ENCODE measurements at regions not wholly inside any gene's neighbourhood (a gene's known extent, or its start where the extent isn't known, plus 50 kb on each side); places are given as distances from the start of the nearest gene placed in this dataset.

DNA sequence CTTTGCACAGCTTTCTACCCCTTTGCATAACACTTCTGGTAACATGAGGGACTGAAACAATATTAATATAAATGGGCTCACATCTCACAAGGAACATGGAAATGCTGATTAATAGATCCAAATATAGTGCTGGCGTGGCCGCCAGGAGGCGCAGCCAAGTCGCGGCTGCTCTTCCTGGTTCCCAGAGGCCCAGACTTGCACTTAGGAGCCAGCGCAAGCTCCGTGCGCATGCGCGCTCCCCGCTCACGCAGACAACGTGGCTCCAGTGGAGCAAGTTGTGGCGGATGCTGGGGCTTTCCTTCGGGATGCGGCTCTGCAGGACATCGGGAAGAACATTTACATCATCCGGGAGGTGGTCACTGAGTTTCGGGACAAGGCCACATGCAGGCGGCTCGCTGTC is 318.3 kb upstream of the SLC7A11 start:
- H2AFZ ChIP-seq = no peak overlapping the region
- H3K4me1 ChIP-seq = no peaks in the 10 kb centered on the region
- no peak overlapping the region for H3K4me2 ChIP-seq (ENCODE audit: low read length)
- H3K79me2 ChIP-seq = no peaks in the 10 kb centered on the region
- H3K4me3 ChIP-seq (ENCODE audit: low read depth, low read length) = no peak overlapping the region
- no peaks in the 10 kb centered on the region for H3K27me3 ChIP-seq (ENCODE audit: control insufficient read depth, insufficient read depth, low read length)
- H3K9me3 ChIP-seq (ENCODE audit: control insufficient read depth, low read length) = no peaks in the 10 kb centered on the region
- TF ChIP-seq, protein P1, sequence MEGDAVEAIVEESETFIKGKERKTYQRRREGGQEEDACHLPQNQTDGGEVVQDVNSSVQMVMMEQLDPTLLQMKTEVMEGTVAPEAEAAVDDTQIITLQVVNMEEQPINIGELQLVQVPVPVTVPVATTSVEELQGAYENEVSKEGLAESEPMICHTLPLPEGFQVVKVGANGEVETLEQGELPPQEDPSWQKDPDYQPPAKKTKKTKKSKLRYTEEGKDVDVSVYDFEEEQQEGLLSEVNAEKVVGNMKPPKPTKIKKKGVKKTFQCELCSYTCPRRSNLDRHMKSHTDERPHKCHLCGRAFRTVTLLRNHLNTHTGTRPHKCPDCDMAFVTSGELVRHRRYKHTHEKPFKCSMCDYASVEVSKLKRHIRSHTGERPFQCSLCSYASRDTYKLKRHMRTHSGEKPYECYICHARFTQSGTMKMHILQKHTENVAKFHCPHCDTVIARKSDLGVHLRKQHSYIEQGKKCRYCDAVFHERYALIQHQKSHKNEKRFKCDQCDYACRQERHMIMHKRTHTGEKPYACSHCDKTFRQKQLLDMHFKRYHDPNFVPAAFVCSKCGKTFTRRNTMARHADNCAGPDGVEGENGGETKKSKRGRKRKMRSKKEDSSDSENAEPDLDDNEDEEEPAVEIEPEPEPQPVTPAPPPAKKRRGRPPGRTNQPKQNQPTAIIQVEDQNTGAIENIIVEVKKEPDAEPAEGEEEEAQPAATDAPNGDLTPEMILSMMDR (IDR thresholded peaks at IDR 0.05) = no peak
- no peaks in the 10 kb centered on the region for H3K36me3 ChIP-seq (ENCODE audit: control insufficient read depth, insufficient read depth, low read length)
- no peak overlapping the region for H3K9ac ChIP-seq
- no peak overlapping the region for H3K27ac ChIP-seq

DNA sequence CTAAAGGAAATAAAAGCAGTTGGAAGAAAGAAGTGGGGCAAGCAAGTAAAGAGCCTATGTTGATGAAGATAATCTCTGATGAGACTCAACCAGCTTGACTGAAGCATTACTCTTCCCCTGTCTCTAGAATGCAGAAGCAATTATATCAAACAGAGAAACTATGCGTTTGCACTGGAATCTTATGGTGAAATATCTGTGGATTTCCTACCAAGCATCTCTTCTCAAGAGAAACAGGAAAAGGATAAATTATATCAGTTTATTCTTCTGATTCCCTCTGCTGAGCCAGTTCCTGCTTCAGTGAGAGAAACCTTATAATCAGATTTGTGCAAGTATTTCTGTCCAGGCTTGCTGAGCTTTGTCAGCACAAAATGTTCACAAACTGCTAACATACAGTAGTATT is 316.7 kb upstream of the SLC7A11 start:
- H3K4me1 ChIP-seq = no peaks in the 10 kb centered on the region

DNA sequence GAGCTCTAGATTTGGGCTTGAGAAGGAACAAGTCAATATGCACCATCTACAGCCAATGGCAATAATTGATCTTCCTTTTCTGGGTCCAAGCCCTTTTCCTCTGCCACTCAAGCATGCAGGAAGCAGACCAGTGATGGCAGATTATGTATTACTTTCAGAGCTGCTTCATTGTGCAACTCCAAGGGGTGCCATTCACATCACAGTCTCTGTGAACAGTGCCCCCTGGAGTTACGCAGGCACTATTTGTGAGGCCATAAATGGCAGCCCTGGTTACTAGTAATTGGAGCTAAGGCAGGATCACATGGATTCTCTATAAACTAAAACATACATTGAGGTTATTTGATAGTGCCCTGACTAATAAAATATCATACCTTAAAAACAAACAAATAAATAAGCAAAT is 313.4 kb upstream of the SLC7A11 start:
- H3K4me2 ChIP-seq (ENCODE audit: low read length) = no peak overlapping the region
- no peaks in the 10 kb centered on the region for H3K9me3 ChIP-seq (ENCODE audit: control insufficient read depth, low read length)
- no peak overlapping the region for H2AFZ ChIP-seq
- no peaks in the 10 kb centered on the region for H3K36me3 ChIP-seq (ENCODE audit: control insufficient read depth, insufficient read depth, low read length)
- H3K4me3 ChIP-seq (ENCODE audit: low read depth, low read length) = no peak overlapping the region
- no peak overlapping the region for H3K27ac ChIP-seq
- H3K79me2 ChIP-seq = no peaks in the 10 kb centered on the region
- no peaks in the 10 kb centered on the region for H3K4me1 ChIP-seq
- no peaks in the 10 kb centered on the region for H3K27me3 ChIP-seq (ENCODE audit: control insufficient read depth, insufficient read depth, low read length)
- H3K9ac ChIP-seq = no peak overlapping the region
- TF ChIP-seq, protein P1 (IDR thresholded peaks at IDR 0.05) = no peak

More for the DNA sequence above, 316.7 kb upstream of the SLC7A11 start:
- H3K36me3 ChIP-seq (ENCODE audit: control insufficient read depth, insufficient read depth, low read length) = no peaks in the 10 kb centered on the region
- no peaks in the 10 kb centered on the region for H3K79me2 ChIP-seq
- no peak overlapping the region for H3K9ac ChIP-seq
- TF ChIP-seq, protein P1 (IDR thresholded peaks at IDR 0.05) = no peak
- no peaks in the 10 kb centered on the region for H3K27me3 ChIP-seq (ENCODE audit: control insufficient read depth, insufficient read depth, low read length)
- no peak overlapping the region for H3K4me3 ChIP-seq (ENCODE audit: low read depth, low read length)
- no peak overlapping the region for H3K27ac ChIP-seq
- H3K4me2 ChIP-seq (ENCODE audit: low read length) = no peak overlapping the region
- H3K9me3 ChIP-seq (ENCODE audit: control insufficient read depth, low read length) = no peaks in the 10 kb centered on the region
- no peak overlapping the region for H2AFZ ChIP-seq

DNA sequence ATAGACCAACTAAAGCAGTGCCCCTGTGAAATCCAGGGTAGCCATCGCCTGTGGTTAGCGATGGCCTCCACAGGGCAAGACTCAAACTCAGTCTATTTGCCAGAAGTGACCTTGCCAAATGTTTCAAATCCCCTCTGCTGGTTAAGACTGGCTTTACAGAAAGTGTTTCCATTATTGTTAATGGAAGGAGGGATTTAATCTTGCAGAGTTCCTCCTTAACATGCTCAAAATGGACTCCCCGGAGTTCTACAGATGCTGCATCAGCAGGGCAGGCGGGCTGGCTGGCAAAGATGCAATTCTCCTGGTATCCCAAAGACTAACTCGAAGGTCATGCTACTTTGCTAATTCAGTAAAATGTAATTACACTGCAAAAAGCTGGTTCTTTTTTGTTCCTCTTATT is 313.0 kb upstream of the SLC7A11 start:
- TF ChIP-seq, protein P1 (IDR thresholded peaks at IDR 0.05) = no peak
- H3K4me2 ChIP-seq (ENCODE audit: low read length) = no peak overlapping the region
- no peak overlapping the region for H2AFZ ChIP-seq
- no peaks in the 10 kb centered on the region for H3K4me1 ChIP-seq
- H3K27me3 ChIP-seq (ENCODE audit: control insufficient read depth, insufficient read depth, low read length) = no peaks in the 10 kb centered on the region
- no peaks in the 10 kb centered on the region for H3K36me3 ChIP-seq (ENCODE audit: control insufficient read depth, insufficient read depth, low read length)
- no peaks in the 10 kb centered on the region for H3K9me3 ChIP-seq (ENCODE audit: control insufficient read depth, low read length)
- H3K79me2 ChIP-seq = no peaks in the 10 kb centered on the region
- no peak overlapping the region for H3K9ac ChIP-seq
- no peak overlapping the region for H3K27ac ChIP-seq
- no peak overlapping the region for H3K4me3 ChIP-seq (ENCODE audit: low read depth, low read length)

DNA sequence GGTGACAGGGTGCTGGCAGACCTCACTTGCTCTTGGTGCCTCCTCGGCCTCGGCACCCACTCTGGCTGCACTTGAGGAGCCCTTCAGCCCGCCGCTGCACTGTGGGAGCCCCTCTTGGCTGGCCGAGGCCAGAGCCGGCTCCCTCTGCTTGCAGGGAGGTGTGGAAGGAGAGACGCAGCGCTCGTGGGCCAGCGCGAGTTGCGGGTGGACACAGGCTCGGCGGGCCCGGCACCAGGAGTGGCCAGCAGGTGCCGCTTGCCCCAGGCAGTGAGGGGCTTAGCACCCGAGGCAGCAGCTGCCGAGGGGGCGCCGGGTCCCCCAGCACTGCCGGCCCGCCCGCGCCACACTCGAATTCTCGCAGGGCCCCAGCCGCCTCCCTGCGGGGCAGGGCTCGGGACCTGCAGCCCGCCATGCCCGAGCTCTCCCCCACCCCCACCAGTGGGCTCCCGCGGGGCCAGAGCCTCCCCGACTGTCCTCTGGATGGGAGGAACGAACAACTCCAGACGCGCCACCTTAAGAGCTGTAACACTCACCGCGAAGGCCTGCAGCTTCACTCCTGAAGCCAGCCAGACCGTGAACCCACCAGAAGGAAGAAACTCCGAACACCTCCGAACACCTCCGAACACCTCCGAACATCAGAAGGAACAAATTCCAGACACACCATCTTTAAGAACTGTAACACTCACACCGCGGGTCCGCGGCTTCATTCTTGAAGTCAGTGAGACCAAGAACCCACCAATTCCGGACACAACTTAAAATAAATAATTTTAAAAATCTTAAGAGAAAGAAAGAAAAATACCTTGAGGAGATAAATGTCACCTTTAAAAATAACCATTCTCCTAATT is 311.1 kb upstream of the SLC7A11 start:
- Histone ChIP-seq H3K36me3 (ENCODE audit: control insufficient read depth, insufficient read depth, low read length) (no peaks in the 10 kb centered on the region), H3K9ac (no peak overlapping the region), H3K27me3 (ENCODE audit: control insufficient read depth, insufficient read depth, low read length) (no peaks in the 10 kb centered on the region), H3K4me3 (ENCODE audit: low read depth, low read length) (no peak overlapping the region), H3K79me2 (no peaks in the 10 kb centered on the region), H2AFZ (no peak overlapping the region), H3K27ac (no peak overlapping the region), H3K9me3 (ENCODE audit: control insufficient read depth, low read length) (no peaks in the 10 kb centered on the region), H3K4me2 (ENCODE audit: low read length) (no peak overlapping the region), H3K4me1 (no peaks in the 10 kb centered on the region)
- TF ChIP-seq, protein P1 (IDR thresholded peaks at IDR 0.05) = no peak

Measured in parathyroid adenoma (tissue), 2 donors.